ENCODE measurements at regions not wholly inside any gene's neighbourhood (a gene's known extent, or its start where the extent isn't known, plus 50 kb on each side); places are given as distances from the start of the nearest gene placed in this dataset.

- DNase-seq: no peak
- H3K9ac ChIP-seq (ENCODE audit: extremely low read depth, low read length, poor library complexity, severe bottlenecking): no peak overlapping the region
- Mint-ChIP-seq H3K4me3 (no peak overlapping the region), H3K9me3 (no peaks in the 10 kb centered on the region), H3K4me1 (no peaks in the 10 kb centered on the region), H3K27me3 (ENCODE audit: insufficient read depth) (no peaks in the 10 kb centered on the region), H3K27ac (no peak overlapping the region), H3K36me3 (ENCODE audit: low read depth) (no peaks in the 10 kb centered on the region)
- H3K36me3 ChIP-seq (ENCODE audit: control insufficient read depth, insufficient read depth, low read length): no peaks in the 10 kb centered on the region
- no peaks in the 10 kb centered on the region for H3K4me1 ChIP-seq (ENCODE audit: control insufficient read depth, insufficient read depth, low read length)
- no peak for TF ChIP-seq CTCF (conservative IDR thresholded peaks at IDR 0.05)
- no peak overlapping the region for H3K27ac ChIP-seq (ENCODE audit: low read depth, low read length)
- no peak overlapping the region for H3K4me3 ChIP-seq (ENCODE audit: low read length)
- 92 to 100% methylated on average over 2 to 7 of the region's 7 CpGs for whole genome bisulfite sequencing, 2 experiments (ENCODE audit: insufficient coverage in 1 of 2, insufficient read length in 1 of 2)
- no peaks in the 10 kb centered on the region for H3K9me3 ChIP-seq (ENCODE audit: control insufficient read depth, low read length)
- H3K27me3 ChIP-seq (ENCODE audit: control insufficient read depth, insufficient read depth, low read length, poor library complexity, severe bottlenecking): no peaks in the 10 kb centered on the region
These were observed 527.7 kb upstream of the POM121L12 start for GRCh38 chr7:52507546-52508255.

- Mint-ChIP-seq H3K4me3 (no peak overlapping the region), H3K36me3 (ENCODE audit: low read depth) (no peaks in the 10 kb centered on the region), H3K27ac (no peak overlapping the region), H3K4me1 (no peaks in the 10 kb centered on the region), H3K9me3 (no peaks in the 10 kb centered on the region), H3K27me3 (ENCODE audit: insufficient read depth) (no peaks in the 10 kb centered on the region)
- Histone ChIP-seq H3K4me3 (ENCODE audit: low read length) (no peak overlapping the region), H3K9ac (ENCODE audit: extremely low read depth, low read length, poor library complexity, severe bottlenecking) (no peak overlapping the region), H3K4me1 (ENCODE audit: control insufficient read depth, insufficient read depth, low read length) (no peaks in the 10 kb centered on the region), H3K27ac (ENCODE audit: low read depth, low read length) (no peak overlapping the region), H3K9me3 (ENCODE audit: control insufficient read depth, low read length) (no peaks in the 10 kb centered on the region), H3K36me3 (ENCODE audit: control insufficient read depth, insufficient read depth, low read length) (no peaks in the 10 kb centered on the region), H3K27me3 (ENCODE audit: control insufficient read depth, insufficient read depth, low read length, poor library complexity, severe bottlenecking) (no peaks in the 10 kb centered on the region)
- TF ChIP-seq CTCF (conservative IDR thresholded peaks at IDR 0.05): no peak
- DNase-seq: no peak
- 68% methylated on average over 2 of the region's 2 CpGs; no CpG with 5 or more reads in 1 of the 2 experiments for WGBS, 2 experiments (ENCODE audit: insufficient coverage in 1 of 2, insufficient read length in 1 of 2)
These were observed 529.1 kb upstream of the POM121L12 start for GRCh38 chr7:52506325-52506724.

GRCh38 chr7:52504561-52504960, 530.9 kb upstream of the POM121L12 start:
- H3K9ac ChIP-seq (ENCODE audit: extremely low read depth, low read length, poor library complexity, severe bottlenecking): no peak overlapping the region

More at GRCh38 chr7:52504561-52504960, 530.9 kb upstream of the POM121L12 start:
- Histone ChIP-seq H3K4me1 (ENCODE audit: control insufficient read depth, insufficient read depth, low read length) (no peaks in the 10 kb centered on the region), H3K36me3 (ENCODE audit: control insufficient read depth, insufficient read depth, low read length) (no peaks in the 10 kb centered on the region), H3K4me3 (ENCODE audit: low read length) (no peak overlapping the region), H3K27ac (ENCODE audit: low read depth, low read length) (no peak overlapping the region), H3K27me3 (ENCODE audit: control insufficient read depth, insufficient read depth, low read length, poor library complexity, severe bottlenecking) (no peaks in the 10 kb centered on the region), H3K9me3 (ENCODE audit: control insufficient read depth, low read length) (no peaks in the 10 kb centered on the region)
- WGBS, 2 experiments (ENCODE audit: insufficient coverage in 1 of 2, insufficient read length in 1 of 2): 94 to 96% methylated on average over 2 of the region's 2 CpGs
- Mint-ChIP-seq H3K4me1 (no peaks in the 10 kb centered on the region), H3K9me3 (no peaks in the 10 kb centered on the region), H3K27ac (no peak overlapping the region), H3K27me3 (ENCODE audit: insufficient read depth) (no peaks in the 10 kb centered on the region), H3K36me3 (ENCODE audit: low read depth) (no peaks in the 10 kb centered on the region), H3K4me3 (no peak overlapping the region)
- DNase-seq: no peak
- no peak for TF ChIP-seq CTCF (conservative IDR thresholded peaks at IDR 0.05)
